ENCODE measurements at regions not wholly inside any gene's neighbourhood (a gene's known extent, or its start where the extent isn't known, plus 50 kb on each side); places are given as distances from the start of the nearest gene placed in this dataset.

DNA sequence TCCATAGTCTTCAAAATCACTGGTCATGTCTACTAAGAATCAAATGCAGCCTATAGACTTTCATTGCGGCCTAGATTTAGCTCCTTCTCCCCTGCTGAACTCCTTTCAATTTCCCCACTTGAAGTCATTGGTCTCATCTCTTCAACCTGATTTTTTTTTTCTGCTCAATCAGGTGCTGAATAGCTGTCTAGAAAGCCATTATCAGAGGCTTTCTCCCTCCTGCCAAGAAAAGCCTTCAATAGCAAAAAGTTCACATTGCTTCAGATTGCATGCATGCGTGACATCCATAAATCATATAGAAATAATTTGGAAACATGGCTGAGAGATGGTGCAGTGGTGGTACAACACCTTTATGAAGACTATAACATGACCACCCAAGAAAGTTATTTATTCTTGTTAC, 316.2 kb downstream of the PLK2 start:
- no peak for DNase-seq

DNA sequence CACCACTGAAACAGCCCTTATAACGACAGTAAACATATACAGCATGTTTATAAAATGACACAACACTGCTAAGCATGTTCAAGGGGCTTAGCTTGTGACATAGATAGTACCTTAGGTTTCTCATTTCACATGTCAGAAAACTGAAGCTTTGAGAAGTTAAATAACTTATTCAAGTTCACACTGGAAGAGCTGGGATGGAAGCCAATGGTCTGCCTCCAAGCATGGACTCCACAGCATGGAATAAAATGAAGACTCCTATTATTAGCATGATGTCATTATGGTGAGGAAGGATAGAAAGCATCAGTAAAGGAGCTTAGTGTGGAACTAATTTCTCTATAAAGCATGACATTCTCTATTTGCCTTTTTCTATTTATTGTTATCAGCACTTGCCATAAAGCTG, 316.7 kb downstream of the PLK2 start:
- no peak for DNase-seq

DNA sequence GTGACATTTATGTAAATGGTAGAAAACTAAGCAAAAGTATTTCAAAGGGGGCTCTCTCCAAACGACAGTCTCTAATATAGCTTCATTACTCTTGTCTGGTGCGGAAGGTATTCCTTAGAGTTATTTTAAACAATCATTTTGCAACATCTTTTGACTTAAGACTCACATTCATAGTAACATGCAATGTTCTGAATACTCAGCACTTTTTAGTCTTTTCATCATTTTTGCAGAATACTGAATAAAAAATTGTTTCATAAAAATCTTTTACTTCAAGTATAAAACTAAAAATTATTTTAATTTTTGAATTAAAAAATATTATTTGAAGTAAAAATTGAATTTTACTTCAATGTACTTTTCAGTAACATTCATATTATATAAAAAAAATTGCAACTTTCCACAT, 321.1 kb downstream of the PLK2 start:
- no peak for DNase-seq

DNA sequence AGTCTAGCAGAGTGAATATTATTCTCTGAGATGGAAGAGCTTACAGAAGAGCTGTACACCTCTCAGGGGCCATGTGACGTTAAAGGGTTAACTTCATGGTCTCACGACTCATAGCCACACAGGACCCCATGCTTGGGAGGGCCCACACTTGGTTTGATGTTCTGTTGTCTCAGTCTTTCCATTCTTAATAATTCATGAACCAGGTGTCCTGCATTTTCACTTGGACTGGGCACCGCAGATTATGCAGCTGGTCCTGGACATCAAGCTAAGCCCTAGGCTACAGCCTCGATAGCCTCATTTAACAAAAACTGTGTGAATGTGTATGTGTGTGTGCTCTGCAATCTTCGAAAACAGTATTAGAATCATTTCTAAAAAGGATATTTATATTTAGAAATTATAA, 323.5 kb downstream of the PLK2 start:
- DNase-seq, result no peak

DNA sequence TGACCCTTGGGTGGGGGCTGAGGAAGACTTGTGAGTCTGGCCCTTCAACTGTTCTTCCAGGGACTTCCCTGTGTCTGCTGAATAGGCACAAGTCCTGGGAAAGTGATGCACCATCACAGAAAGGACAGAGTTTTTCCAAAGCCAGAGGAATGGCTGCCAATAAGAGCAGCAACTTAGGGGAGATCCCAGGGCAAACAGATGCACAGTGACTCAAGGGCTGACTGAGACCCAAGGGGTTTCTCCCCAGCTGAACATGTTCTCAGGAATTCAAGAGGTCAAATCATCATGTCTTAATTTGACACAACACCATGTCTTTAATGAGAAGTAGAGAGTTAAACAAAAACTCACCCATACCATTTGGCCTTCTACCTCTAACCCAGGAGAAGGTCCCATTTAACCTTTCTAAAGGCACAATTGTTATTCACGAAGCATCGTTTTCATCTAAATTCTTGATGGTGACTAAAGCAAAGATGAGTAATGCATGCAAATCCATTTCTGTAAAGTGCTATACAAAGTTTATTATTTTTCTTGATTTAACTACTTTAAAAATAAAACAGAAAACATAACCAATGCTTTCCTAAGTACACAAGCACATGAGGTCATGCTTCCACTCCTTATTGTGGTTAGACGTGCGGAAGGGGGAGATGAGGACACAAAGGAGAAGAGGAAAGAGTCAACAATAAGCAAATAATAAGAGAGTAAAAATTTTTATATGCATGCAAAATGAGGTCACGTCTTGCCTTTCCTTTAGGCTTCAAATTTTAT, 324.1 kb downstream of the PLK2 start:
- DNase-seq, result no peak

DNA sequence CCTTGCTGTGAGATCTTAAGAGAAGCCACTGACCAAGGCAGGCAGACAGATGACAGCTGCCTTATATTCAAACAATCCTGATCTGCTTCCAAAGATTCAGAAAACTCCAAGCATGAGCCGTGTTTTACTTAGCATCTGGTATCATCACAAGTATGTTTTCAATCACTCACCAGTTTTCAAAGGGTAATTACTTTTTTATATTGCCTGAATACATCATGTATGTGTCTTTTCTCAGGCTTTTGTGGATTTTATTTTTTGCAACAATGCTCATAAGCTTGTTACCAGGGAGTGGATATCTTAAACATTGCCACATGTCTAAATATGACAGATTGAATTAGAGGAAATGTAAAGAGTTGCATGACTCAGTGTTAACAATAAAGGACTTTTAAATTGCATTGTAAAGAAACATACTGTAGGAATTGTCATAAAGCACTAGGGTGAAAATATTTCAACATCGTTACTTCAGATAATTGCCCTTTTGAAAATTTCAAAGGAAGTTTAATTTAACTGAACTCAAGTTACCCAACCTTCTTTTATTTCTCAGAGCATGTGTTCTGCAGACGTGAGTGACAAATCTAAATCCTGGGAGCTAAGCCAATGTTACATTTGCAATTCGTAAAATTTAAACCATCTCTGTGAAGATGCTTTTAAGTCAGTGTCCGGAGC, 326.1 kb downstream of the PLK2 start:
- no peak for DNase-seq

DNA sequence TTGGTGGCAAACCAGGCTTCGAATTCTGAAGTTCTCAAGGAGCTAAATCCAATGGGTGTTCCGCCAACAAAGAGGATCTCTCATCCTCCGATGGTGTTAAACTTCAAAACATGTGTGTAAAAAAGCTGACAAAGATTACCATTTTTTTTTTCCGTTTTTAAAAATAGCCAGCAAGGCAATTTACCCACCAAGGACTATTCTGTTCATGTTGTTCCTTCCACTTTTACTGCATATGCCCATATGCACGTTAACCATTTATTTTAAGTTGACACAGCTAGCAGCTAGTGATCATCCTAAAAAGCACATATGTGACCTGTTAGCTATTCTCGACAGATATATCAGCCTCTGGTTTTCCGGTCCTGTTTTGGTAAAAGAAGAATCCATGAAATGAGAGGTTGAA, 326.7 kb downstream of the PLK2 start:
- no peak for DNase-seq

DNA sequence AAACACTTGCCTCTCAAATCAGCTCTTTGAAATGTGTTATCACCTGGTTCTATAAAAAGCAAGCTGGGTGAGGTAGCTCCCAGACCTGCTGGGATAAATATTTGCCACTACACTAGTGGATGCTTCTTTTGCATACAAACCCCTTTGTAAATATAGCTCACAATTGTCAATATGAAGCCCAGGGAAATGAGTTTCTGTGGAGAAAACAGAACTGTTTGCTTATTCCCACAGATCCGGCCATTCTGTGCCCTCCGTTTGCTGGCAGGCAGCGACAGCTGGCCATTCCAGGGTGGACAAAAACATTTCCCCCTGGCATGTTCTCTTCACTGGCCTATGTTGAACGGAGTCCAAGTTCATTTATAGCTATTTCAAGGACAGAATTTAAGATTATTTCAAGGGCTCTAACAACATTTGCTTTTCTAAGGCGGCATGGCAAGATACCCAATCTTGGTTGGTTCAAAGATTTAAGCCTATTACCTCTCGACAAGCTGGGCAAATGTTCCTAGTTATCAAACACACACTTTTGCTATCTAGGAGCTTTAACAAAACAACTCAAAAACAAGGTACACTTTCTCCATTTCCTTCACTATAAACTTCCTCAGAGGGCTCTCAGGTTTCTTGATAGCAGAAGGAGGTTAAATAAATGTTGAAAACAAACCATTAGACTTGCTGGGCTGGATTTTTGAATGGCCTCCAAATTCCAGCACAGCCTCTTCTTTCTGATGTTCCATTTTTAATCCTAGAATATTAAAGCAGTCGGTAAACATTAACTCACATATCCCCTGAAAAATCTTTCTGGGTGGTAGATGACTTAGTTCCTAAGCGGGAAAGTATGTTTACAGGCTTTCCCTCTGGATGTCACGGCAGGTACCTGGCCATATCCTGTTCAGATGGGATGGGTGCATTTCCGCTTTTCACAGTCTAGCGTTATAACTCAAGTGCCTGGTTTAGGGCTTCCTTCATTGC, 332.3 kb downstream of the PLK2 start:
- DNase-seq, result no peak

DNA sequence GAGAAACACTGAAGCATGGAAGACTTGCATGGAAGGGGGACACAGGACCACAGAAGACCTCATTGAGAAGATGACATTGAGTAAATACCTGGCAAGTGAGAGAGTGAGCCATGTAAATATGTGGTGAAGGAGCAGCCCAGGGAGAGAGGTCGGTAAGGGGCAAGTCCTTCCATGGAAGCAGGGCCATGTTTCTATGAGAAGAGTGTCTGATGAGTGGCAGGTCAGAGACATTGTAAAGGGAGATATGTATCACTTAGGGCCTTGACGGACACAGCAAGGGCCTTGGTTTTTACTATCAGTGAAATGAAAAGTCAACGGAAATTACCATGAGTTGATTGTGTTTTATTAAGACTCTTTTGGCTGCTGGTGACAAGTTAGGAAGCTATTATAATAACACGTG, 336.4 kb downstream of the PLK2 start:
- no peak for DNase-seq

DNA sequence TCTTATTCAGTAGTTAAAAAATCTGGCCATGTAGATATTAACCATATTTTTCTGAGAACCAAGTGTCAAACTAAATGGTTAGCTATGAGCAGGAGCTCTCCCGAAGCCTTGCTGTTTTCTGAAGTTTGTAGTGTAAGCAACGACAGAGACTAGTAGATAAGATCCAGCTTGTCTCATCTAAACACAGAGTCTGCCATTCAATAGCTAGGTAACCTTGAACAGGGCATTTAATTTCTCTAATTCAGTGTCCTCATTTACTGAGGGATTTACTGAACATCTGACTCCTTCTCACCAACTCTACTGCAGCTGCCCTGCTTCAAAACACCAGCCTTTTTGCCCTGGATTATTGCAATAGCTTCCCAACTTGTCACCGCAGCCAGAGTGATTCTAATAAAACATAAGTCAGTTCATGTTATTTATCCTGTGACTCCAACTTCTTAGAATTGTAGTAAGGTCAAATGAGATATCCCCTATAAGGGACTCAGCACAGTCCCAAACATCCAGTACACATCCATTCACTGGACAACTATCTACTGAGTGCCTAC, 337.0 kb downstream of the PLK2 start:
- no peak for DNase-seq

DNA sequence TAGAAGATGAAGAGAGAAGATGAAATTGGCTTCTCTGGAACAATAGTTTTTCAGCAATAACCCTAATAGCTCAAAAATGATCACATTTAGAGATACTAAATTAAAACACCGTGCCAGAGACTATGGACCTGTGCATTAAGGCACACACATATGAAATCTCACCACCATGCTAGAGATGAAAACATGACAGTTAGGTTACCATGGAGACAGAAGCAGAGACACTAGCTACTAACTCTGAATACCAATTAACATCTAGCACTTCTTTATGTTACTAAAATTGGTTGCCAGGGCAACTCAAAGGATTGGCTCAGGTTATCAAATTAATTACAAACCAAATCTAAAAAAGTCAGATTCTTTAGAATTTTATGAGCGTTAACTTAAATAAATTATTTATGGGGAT, 337.7 kb downstream of the PLK2 start:
- DNase-seq, result no peak

DNA sequence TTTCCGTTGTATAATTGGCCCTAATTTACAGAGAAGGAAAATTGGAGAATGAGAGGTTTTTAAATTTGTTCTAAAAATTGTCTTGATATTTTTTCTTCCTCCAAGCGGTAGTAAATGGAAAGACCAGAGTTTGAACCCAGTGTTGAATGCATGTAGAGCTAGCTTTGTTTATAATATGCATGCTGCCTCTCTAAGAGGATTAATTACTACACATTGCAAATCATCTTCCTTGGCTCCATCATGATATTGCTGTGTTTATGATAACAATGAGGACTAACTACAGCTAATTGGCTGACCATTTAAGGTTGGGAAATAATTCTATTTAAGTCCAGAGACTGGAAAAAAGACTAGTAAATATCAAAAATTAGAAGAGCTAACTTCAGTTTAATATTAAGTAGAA, 338.5 kb downstream of the PLK2 start:
- no peak for DNase-seq

DNA sequence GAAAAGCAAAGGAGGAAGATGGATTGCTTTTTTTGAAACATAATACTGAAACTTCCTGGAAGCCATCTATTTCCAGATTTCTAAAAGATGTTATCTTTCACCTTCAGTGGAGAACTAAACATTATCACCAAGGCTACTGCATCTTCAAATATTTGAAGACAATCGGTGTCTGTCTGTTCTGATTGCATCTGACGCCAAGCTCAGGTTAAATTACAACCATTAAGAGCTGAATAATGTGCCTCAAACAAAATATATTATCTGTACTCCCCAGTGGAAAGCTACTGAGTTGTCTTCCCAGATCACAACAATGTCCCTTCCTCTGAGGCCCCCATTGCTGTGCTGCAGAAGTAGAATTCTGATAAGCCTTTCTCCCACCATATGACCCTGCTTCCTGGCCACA, 342.3 kb downstream of the PLK2 start:
- DNase-seq, result no peak

DNA sequence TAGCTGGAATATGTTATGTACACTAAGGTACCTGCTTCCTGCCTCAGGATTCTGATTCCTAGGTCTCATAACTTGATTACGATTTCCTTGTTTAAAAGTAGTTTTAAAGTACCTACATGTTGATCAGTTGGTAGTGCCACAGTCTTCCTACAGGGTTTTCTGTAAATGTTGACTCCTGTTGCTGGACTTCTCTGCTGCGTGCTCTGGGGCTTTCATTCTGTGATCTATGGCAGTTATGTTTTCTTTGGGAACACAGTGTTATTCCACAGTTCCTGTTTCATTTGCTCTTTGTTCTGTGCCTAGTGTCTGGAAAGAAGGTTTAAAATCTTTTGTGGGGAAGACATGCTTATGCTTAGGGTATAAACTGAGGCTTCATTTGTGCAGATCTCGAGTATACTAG, 343.5 kb downstream of the PLK2 start:
- DNase-seq, result no peak

DNA sequence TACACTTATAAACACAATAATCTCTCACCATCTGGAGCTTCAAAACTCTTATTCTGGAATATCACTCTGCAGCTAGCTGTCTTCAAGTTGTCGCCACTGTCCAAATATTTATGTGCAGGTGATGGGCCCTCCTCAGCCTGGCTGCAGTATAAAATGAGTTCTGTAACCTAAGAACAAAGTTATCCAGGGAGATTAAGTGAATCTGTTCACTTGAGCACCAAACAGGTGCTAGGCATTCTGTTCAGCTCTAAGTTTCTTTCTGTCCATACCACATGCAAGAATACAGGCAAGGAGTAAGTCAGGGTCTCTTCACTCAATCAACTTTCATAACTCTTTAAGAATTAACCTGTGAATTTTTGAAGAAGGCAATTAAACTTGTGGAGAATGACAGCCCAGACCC, 344.1 kb downstream of the PLK2 start:
- DNase-seq, result no peak

DNA sequence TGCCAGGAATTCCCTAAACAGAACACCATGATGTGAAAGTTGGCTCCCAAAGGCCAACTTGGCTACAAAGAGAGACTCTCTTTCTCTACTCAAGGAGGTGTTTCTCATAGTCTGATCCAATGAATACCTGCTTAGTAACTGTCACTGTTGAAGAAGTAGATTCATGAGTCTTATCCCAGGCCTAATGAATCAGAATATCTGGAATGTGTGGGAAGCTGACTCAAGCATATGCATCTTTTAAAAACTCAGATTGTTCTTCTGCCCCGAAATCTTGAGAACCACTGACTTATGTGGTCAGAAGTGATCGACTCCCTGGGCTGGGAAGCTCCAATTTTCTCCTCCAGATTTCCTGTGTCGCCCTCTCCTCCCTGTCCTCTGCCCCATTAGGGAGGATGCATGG, 345.6 kb downstream of the PLK2 start:
- DNase-seq, result no peak

DNA sequence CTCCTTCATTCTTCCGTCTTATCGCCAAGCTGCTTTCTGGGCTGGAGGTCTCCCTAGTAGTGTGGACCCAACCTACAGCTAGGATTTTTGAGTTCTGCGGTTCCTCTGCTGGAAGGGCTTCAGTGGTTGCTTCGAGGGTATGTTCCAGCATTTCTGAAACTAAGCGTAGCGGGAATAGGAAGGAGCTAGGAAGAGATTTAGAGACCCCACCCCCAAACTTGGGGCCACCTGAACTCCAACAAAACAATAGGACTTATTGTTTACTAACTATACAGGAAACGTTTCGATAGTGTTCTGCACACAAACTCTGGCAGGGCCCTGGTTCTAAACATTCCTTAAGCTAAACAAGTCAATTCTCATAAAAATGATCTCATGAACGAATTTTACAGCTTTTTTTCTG, 346.7 kb downstream of the PLK2 start:
- DNase-seq, result no peak

DNA sequence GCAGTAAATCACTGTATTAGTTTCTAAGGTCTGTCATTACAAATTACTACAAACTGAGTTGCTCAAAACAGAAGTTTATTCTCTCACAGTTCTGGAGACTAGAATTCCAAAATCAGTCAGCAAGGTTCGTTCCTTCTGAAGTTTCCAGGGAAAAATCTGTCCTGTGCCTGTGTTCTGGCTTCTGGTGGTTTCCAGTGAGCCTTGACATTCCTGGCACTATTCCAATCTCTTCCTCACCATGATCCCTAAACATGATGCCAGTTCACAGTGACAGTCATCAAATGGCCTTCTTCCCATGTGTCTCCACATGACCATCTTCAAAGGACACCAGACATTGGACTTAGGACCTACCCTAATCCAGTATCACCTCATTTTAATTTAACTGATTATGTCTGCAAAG, 351.4 kb downstream of the PLK2 start:
- no peak for DNase-seq

DNA sequence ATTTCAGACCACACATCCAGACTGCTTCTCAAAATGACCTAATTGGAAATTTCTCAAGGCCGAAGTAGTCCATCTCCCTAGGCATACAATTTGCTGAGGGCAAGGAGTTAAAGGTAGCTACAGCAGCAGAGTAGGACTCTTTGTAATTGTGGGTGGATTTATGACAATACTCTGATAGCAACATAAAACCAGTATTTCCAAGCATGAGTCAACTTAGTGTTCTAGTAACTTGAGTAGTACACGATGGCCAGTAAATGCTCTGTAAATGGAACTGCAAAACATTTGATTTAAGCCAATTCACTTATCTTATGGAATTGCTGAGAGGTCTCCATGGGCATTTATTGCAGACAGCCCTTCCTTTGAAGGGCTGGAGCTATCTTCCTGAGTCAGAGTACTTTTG, 352.2 kb downstream of the PLK2 start:
- DNase-seq, result no peak

DNA sequence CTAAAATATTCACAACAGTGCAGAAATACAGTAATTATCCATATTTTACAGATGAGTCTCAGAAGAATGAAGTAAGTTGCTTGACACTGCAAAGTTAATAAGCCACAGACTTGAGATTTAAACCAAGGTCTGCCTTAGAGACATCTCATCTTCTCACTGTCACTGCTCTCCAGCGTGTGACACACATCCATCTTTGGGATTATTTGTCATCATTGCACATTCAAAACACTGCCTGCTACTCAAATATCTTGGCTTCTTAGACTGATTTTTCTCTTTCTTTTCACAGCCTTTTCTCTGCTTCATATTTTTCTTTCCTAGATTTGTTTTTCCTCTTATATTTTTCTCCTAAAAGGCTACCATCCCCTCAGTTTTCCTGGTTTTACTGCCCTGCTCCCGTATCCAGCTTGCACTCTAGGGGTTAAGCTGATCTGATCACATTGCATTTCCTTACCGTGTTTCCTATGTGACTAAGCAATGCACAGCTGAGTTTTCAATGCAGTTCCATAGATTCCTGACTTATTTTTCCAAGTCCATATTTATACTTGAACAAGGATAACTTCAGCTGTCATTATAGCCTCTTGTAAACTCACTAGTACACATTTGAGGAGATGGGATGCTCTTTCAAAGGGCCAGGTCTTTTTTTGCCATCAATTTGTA, 353.0 kb downstream of the PLK2 start:
- no peak for DNase-seq

DNA sequence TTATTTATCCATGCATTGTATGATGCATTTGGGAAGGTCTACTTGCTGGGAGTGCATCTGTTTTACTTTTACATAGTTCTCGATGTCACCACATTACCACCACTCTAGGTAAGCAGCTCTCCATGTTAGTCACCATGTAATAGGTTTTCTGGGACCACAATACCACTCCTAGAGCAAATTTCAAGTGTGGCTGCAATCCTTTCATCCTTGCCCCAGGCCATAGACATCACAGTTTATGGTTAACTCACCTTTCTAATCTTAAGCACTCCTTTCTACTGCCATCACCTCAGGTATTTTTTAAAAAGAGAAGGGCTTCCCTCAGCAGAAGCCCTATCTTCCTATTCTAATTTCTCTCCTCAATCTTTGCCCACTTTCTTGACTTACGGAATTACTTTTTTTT, 354.1 kb downstream of the PLK2 start:
- DNase-seq, result no peak

DNA sequence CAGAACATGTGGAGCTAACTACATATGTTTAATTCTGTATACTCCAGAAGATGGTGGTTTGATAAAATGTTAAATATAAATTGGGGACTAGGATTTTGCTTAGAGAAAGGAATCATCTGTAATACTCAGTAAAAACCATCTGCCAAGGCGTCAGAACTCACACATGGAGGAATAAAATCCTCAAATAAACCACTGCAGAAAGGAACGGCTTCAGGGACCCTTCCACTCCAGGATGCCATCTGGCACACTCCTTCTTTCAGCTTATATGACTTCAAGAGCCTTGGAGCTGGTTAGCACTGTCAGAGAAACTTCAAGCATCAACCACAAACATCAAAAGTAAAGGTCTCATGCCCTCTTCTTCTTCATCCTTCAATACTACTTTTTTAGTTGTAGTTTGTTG, 360.6 kb downstream of the PLK2 start:
- no peak for DNase-seq

DNA sequence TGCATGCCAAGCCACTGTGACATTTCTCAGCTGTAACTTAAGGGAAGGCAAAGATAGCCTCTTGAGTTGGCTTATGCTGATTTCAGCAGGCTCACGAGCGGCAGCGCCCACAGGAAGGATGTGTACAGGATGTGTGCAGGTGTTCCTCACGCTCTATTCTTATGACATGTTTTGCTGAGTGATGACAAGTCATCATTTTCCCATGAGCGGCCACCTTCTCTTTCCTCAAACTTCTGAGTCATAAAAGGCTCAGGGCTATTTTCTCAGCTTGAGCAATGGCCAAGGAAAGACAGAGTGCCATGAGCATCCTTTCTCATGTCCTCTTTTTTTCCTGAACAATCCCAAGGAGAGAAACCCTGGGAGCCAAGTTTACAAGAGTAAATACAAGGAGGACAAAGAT, 365.9 kb downstream of the PLK2 start:
- DNase-seq, result no peak

All from NCI-H2029 (cell line).